GM12864 (cell line): ENCODE measurements at regions not wholly inside any gene's neighbourhood (a gene's known extent, or its start where the extent isn't known, plus 50 kb on each side); places are given as distances from the start of the nearest gene placed in this dataset.
"Not testable (repeated sequence)": the region's sequence is repeated elsewhere in the genome, so short reads cannot be mapped to it uniquely, and the experiment has no call there.

Experiments used
- DNase-seq: peaks from one replicate; pipeline ENCODE4 v3.0.0-alpha.2; 2011; ENCODE audit warnings: low read depth
- H3K4me3 ChIP-seq: 2 replicates; pipeline ENCODE4 v1.5.1; 2011; ENCODE audit warnings: mild to moderate bottlenecking, low read depth, low read length, control low read depth
- CTCF ChIP-seq: IDR thresholded peaks from 2 replicates; pipeline ENCODE4 v1.5.1; 2011; ENCODE audit warnings: low read depth, mild to moderate bottlenecking, moderate library complexity, low read length, control low read depth, inconsistent platforms; ENCODE audit errors: missing control alignments

- H3K4me3 ChIP-seq, result no peak overlapping the region
- peak; percentile 43 for DNase-seq
- no peak for TF ChIP-seq CTCF
Measured at GRCh38 chr2:13666582-13667414, 950.1 kb downstream of the TRIB2 start.

- TF ChIP-seq CTCF, result no peak
- no peak overlapping the region for H3K4me3 ChIP-seq
- no peak for DNase-seq
Measured at GRCh38 chr2:13667415-13667757, 950.6 kb downstream of the TRIB2 start.

- DNase-seq, result no peak
- no peak for TF ChIP-seq CTCF
Measured at GRCh38 chr2:13669607-13670006, 952.9 kb downstream of the TRIB2 start.

GRCh38 chr2:13673821-13674220 lies 957.1 kb downstream of the TRIB2 start:
- not testable (repeated sequence) for DNase-seq, H3K4me3 ChIP-seq

More at GRCh38 chr2:13669607-13670006, 952.9 kb downstream of the TRIB2 start:
- no peak overlapping the region for H3K4me3 ChIP-seq

GRCh38 chr2:13676269-13676668 lies 956.2 kb upstream of the LRATD1 start:
- no peak for TF ChIP-seq CTCF
- DNase-seq, result no peak
- H3K4me3 ChIP-seq, result no peak overlapping the region

GRCh38 chr2:13681936-13682335 lies 950.6 kb upstream of the LRATD1 start:
- DNase-seq, result no peak
- TF ChIP-seq CTCF, result no peak
- no peak overlapping the region for H3K4me3 ChIP-seq

GRCh38 chr2:13682540-13683272 lies 949.8 kb upstream of the LRATD1 start:
- no peak for TF ChIP-seq CTCF
- no peak for DNase-seq
- H3K4me3 ChIP-seq, result no peak overlapping the region
